Mesodermal cell (in vitro differentiated cells): ENCODE measurements at regions not wholly inside any gene's neighbourhood (a gene's known extent, or its start where the extent isn't known, plus 50 kb on each side); places are given as distances from the start of the nearest gene placed in this dataset.

Experiments used
- H3K27ac ChIP-seq: 2 replicates; pipeline ENCODE4 v1.7.0; 2013; ENCODE audit warnings: mild to moderate bottlenecking, low read depth, low read length, moderate library complexity; ENCODE audit not compliant: severe bottlenecking
- H3K36me3 ChIP-seq: 2 replicates; pipeline ENCODE4 v1.7.1; 2013; ENCODE audit warnings: mild to moderate bottlenecking, low read length, moderate library complexity; ENCODE audit not compliant: control insufficient read depth, insufficient read depth
- H3K4me1 ChIP-seq: one replicate; pipeline ENCODE4 v1.7.1; 2013; ENCODE audit warnings: mild to moderate bottlenecking, low read length; ENCODE audit not compliant: insufficient read depth, control insufficient read depth, poor library complexity, severe bottlenecking
- H3K4me3 ChIP-seq: 2 replicates; pipeline ENCODE4 v1.7.0; 2013; ENCODE audit warnings: low read length, control low read depth, mild to moderate bottlenecking; ENCODE audit not compliant: insufficient read depth, poor library complexity, severe bottlenecking; ENCODE audit errors: extremely low read depth
- H3K9me3 ChIP-seq: 2 replicates; pipeline ENCODE4 v1.7.1; 2013; ENCODE audit warnings: mild to moderate bottlenecking, low read length, moderate library complexity; ENCODE audit not compliant: control insufficient read depth
- WGBS, 2 experiments: methylation state at CpG; one replicate each; pipeline ENCODE4 v1.1.5; 2013; ENCODE audit warnings: missing lambda C conversion rate in 2 of 2; ENCODE audit not compliant: insufficient coverage in 2 of 2; 5-methylcytosine and 5-hydroxymethylcytosine counted together

DNA sequence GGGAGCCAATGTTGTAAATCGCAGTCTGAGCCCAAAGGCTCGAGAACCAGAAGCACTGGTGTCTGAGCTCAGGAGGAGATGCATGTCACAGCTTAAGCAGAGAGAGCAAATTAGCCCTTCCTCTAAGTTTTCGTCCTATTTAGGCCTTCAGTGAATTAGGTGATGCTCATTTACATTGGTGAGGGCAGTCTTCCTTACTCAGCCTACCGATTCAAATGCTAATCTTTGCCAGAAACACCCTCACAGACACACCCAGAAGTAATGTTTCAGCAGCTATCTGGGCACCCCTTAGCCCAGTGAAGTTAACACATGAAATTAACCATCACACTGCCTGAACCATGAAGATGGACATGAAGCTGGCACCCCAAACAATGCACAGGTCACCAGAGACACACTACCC lies 385.1 kb downstream of the STK39 start:
- peaks cover 5% of the 10 kb centered on the region for H3K36me3 ChIP-seq

DNA sequence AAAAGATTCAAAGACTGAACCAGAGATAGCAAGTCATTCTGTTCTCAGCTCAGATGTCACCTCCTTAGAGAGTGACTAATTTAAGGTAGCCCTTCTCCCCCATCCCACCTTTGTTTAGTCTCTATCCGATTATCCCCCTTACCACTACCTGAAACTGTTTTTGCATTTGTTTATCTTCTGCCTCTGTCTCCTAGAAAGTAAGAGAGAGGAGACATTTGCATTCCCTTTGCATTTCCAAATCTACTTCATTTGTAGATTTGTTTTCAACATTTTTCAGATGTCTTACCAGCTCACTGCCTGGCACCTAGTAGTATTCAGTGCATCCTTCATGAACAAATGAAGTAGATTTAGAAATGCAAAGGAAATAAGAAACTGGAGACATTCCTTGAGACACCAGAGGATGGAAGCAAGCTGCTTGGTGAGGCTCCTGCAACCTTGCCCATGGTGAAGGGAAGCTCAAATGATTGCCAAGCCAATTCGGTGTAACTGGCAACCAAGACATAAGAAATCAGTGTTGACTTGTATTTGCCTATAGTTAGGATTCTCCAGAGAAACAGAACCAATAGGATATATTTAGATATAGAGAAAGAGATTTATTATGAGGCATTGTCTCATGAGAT lies 385.7 kb downstream of the STK39 start:
- WGBS, 2 experiments = no CpG with 5 or more reads among the region's 2 CpGs
- Histone ChIP-seq H3K9me3 (no peaks in the 10 kb centered on the region), H3K27ac (no peak overlapping the region)

More for the DNA sequence above, 385.1 kb downstream of the STK39 start:
- Histone ChIP-seq H3K4me1 (peaks cover 11% of the 10 kb centered on the region), H3K9me3 (no peaks in the 10 kb centered on the region), H3K4me3 (no peak overlapping the region), H3K27ac (no peak overlapping the region)
- WGBS, 2 experiments = 88 to 100% methylated on average over 2 to 4 of the region's 4 CpGs

DNA sequence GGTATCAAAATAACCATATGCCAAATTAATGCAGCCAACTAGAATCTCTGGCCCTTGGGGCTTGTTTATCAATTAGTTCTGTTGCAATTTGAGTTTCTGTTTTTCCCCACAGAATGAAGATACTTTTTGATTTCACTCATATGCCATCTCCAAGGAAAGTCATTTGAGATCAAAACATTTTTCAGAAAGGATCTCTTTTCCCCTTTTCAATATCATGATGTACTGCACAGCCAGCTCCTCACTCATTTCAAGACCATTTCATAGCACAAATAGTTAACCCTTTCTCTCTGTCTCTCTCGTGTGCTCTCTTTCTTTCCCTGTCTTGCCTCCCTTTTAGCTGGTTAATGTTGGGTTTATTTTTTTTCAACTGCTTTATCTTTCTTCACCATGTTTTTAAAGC lies 387.3 kb downstream of the STK39 start:
- H3K4me3 ChIP-seq = no peak overlapping the region
- no peaks in the 10 kb centered on the region for H3K9me3 ChIP-seq
- H3K4me1 ChIP-seq = peaks cover 11% of the 10 kb centered on the region
- WGBS, 2 experiments = no CpG with 5 or more reads among the region's 1 CpG
- no peak overlapping the region for H3K27ac ChIP-seq
- H3K36me3 ChIP-seq = peaks cover 3% of the 10 kb centered on the region

More for the DNA sequence above, 385.7 kb downstream of the STK39 start:
- Histone ChIP-seq H3K4me1 (peaks cover 11% of the 10 kb centered on the region), H3K36me3 (peaks cover 5% of the 10 kb centered on the region), H3K4me3 (no peak overlapping the region)

DNA sequence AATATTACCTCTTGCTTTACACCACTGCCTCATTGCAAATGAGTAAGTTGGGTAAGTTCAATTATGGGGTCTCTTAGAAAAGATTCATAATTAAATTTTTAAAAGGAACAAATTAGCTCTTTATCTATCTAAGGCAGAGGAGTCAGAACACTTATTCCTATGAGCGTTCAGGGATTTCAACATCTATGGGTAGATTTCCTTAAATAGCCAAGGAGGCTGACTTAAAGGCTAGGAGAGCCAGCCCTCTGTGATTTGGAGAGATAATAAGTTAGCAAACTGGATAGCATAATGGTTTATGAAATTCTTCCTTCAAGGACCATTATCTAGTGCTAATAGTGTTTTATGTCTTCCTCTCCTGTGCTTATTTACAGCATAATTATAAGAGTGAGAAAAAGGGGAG lies 387.7 kb downstream of the STK39 start:
- WGBS, 2 experiments = 100% methylated on average over 1 of the region's 1 CpG; no CpG with 5 or more reads in 1 of the 2 experiments
- no peaks in the 10 kb centered on the region for H3K36me3 ChIP-seq
- H3K9me3 ChIP-seq = no peaks in the 10 kb centered on the region
- H3K27ac ChIP-seq = no peak overlapping the region
- no peak overlapping the region for H3K4me3 ChIP-seq
- H3K4me1 ChIP-seq = peaks cover 11% of the 10 kb centered on the region

DNA sequence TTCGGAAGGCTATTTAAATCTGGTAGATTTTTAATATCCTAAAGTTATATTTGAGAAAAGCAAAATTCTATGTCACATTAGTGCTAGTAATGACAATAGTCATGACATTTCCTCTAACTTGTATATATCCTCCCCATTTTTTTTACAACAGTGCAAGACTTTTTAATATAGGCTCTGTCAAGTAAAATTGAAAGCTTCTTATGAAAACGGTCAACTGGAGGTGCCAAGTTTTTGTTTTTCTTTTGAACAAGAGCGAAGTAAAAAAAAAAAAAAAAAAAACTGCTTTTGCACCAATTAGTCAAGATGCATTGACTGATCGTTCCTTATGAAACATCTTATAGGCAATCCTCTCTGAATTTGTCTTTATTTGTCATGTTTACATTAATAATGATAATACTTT lies 389.3 kb downstream of the STK39 start:
- H3K9me3 ChIP-seq = no peaks in the 10 kb centered on the region
- peaks cover 9% of the 10 kb centered on the region for H3K4me1 ChIP-seq
- no peak overlapping the region for H3K27ac ChIP-seq
- no peak overlapping the region for H3K4me3 ChIP-seq
- H3K36me3 ChIP-seq = no peaks in the 10 kb centered on the region
- WGBS, 2 experiments = no CpG with 5 or more reads among the region's 4 CpGs

DNA sequence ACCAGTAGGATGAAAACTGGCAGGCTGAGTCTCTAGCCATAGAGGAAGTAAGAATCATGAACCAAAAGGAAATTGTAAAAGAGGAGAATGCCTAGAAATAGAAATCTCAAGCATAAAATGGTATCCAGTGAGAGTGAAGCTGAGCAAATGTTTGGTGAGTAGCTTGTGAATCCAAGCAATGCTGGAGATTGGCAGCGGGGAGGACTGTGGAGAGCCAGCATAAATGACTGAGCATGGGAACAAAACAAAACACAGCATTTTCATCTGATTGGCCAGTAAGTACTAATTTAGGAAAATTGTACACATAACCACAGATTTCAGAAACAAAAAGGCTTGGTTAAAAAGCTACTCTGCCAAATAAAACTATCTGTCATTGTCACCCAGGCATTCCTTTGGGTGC lies 390.0 kb downstream of the STK39 start:
- Histone ChIP-seq H3K9me3 (no peaks in the 10 kb centered on the region), H3K36me3 (no peaks in the 10 kb centered on the region), H3K27ac (no peak overlapping the region), H3K4me1 (peaks cover 2% of the 10 kb centered on the region), H3K4me3 (no peak overlapping the region)
- 100% methylated on average over 1 of the region's 1 CpG; no CpG with 5 or more reads in 1 of the 2 experiments for WGBS, 2 experiments

DNA sequence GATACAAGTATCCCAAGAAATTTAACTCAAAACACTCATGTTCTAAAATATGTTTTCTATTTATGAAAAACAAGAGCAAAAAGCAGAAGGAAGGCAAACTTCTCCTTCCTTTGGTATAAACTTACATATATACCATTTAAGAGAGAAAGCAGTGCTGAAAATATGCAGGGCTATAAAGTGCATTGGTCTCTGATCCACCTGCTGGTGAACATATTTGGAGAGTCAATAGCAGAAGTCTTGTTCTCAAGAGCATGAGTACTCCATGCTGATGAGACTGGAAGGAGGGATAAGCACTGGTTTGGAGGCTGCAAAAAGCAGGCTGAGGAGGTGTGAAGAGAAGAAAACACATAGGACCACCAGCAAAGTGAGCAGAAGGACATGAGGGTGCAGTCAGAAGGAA lies 391.2 kb downstream of the STK39 start:
- Histone ChIP-seq H3K4me3 (no peak overlapping the region), H3K9me3 (no peaks in the 10 kb centered on the region), H3K27ac (no peak overlapping the region), H3K36me3 (no peaks in the 10 kb centered on the region), H3K4me1 (no peaks in the 10 kb centered on the region)

DNA sequence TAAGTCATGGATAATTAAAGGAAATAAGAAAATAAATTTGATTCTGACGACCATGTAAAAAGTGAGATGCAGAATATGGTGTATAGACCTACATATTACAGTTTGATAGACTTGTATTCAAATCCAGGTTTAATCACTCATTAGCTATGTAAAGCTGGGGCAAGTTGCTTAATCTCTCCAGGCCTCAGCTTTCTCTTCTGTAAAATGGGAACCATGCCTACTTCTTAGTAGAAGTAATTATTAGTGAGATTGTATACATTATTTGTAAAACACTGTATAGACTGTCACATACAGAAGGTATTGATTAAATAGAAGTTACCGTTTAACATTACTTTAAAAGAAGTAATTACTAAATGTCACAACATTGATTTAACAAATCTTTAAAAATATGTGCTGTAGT lies 392.2 kb downstream of the STK39 start:
- H3K9me3 ChIP-seq = no peaks in the 10 kb centered on the region
- H3K36me3 ChIP-seq = no peaks in the 10 kb centered on the region
- H3K4me3 ChIP-seq = no peak overlapping the region
- H3K4me1 ChIP-seq = no peaks in the 10 kb centered on the region
- no peak overlapping the region for H3K27ac ChIP-seq
- WGBS, 2 experiments = no CpG with 5 or more reads among the region's 2 CpGs

DNA sequence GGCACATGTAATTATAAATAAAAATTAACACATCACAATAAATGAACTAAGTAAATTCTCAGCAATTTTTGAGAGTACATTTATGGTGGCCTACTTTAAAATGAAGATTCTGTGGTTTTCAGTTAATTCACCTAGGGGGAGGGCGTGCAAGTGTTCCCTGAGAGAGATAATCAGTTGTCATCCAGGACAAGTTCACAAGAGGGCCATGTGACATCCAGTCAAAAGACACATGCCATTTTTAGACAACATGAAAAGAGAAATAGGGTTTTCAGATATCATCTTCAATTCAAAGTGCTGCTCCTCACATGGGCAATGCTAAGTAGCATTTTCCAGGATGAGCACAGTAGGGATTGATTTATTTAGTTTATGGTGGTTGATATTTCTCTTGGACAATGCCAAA lies 393.7 kb downstream of the STK39 start:
- no peak overlapping the region for H3K4me3 ChIP-seq
- no peaks in the 10 kb centered on the region for H3K36me3 ChIP-seq
- H3K27ac ChIP-seq = no peak overlapping the region
- no peaks in the 10 kb centered on the region for H3K4me1 ChIP-seq
- H3K9me3 ChIP-seq = no peaks in the 10 kb centered on the region
- WGBS, 2 experiments = 100% methylated on average over 1 of the region's 1 CpG; no CpG with 5 or more reads in 1 of the 2 experiments

DNA sequence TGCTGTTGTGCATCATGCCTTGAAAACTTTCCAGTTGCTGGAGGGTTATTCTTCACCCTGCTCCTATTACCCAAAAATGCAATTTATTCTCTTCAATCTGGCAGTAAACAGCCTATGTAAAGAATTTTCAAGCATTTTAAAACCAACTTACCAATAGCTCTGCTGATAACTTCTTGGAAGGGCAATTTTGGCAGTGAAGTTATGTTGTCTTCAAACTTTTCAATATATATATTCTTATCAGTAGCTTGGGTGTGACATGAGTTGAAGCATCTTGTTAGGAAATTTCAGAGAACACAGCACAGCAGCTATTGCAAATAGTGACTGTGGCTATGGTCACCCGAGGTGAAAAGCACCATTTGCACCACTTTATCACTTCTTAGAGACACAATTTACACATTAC lies 395.5 kb downstream of the STK39 start:
- no peaks in the 10 kb centered on the region for H3K9me3 ChIP-seq

DNA sequence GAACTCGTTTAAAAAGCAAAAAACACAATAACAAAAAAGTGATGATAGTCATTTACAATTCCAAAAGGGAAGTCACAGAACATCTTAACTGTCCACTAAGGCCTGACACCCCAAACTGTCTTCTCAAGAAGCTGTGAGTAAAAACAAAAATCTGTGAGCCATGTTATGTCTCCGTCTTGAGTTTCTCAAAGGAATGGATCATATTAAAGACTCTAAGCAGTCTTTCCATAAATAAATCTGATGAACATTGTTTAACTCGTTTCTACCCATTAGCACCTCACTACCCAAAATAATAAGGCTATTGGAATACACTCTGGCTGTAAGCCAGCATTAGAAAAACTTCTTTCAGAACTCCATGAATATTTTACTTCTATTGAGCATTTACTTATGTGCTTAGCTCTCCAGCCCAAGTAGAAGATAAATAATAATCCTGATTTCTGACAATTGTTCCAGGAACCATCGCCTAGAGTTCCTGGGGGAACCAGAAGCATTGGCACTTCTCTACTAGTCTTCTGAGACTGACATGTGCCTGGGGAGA lies 396.0 kb downstream of the STK39 start:
- H3K27ac ChIP-seq = no peak overlapping the region
- H3K4me3 ChIP-seq = no peak overlapping the region
- 79 to 81% methylated on average over 2 to 3 of the region's 4 CpGs for WGBS, 2 experiments
- H3K9me3 ChIP-seq = no peaks in the 10 kb centered on the region
- no peaks in the 10 kb centered on the region for H3K4me1 ChIP-seq
- no peaks in the 10 kb centered on the region for H3K36me3 ChIP-seq

More for the DNA sequence above, 395.5 kb downstream of the STK39 start:
- WGBS, 2 experiments = 63 to 75% methylated on average over 1 of the region's 1 CpG
- no peaks in the 10 kb centered on the region for H3K4me1 ChIP-seq
- H3K36me3 ChIP-seq = no peaks in the 10 kb centered on the region
- no peak overlapping the region for H3K4me3 ChIP-seq
- H3K27ac ChIP-seq = no peak overlapping the region
